Fibroblast of villous mesenchyme (primary cell): ENCODE measurements at regions not wholly inside any gene's neighbourhood (a gene's known extent, or its start where the extent isn't known, plus 50 kb on each side); places are given as distances from the start of the nearest gene placed in this dataset.

Experiments used
- DNase-seq: peaks from one replicate; pipeline ENCODE4 v3.0.0-alpha.2; 2010; ENCODE audit warnings: low read depth
- H3K4me3 ChIP-seq: 2 replicates; pipeline ENCODE4 v1.5.1; 2011; ENCODE audit warnings: low read depth, mild to moderate bottlenecking, low read length
- TF ChIP-seq, protein P1 (sequence below): IDR thresholded peaks from 2 replicates; pipeline ENCODE4 v1.5.1; 2012; ENCODE audit warnings: low read depth, mild to moderate bottlenecking, low read length; ENCODE audit not compliant: insufficient read depth

DNA sequence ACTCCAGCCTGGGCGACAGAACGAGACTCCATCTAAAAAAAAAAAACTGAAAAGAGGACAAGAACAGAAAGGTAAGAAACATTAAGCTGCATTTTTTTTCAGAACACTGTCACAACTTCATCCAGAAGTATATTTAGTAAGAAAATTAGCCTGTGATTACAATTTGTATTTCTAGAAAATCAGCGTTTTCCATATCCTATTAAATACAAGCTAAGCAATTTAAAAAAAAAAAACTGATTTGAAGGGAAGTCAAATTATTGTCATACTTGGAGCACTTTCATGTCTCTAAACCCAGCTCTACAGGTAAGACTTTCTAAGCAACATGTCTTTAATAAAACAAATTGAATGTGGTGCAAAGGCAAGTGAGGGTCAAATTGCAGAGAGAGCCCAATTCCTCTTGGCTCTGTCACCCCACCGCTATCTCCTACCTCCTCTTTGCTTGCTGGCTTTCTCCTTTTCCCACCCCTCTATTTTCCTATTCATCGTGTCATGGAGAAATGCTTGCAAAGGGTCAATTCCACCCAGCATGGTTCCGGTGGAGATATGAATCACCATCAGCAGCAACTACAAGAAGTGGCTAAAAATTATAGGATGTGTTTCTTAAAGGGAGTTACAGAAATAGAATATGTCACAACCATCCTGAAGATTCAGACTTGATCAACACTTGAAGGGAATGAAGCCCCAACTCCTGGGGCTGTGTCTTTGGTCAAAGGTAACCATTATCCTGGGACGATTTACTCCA lies 68.4 kb upstream of the BCL11A start:
- TF ChIP-seq, protein P1, sequence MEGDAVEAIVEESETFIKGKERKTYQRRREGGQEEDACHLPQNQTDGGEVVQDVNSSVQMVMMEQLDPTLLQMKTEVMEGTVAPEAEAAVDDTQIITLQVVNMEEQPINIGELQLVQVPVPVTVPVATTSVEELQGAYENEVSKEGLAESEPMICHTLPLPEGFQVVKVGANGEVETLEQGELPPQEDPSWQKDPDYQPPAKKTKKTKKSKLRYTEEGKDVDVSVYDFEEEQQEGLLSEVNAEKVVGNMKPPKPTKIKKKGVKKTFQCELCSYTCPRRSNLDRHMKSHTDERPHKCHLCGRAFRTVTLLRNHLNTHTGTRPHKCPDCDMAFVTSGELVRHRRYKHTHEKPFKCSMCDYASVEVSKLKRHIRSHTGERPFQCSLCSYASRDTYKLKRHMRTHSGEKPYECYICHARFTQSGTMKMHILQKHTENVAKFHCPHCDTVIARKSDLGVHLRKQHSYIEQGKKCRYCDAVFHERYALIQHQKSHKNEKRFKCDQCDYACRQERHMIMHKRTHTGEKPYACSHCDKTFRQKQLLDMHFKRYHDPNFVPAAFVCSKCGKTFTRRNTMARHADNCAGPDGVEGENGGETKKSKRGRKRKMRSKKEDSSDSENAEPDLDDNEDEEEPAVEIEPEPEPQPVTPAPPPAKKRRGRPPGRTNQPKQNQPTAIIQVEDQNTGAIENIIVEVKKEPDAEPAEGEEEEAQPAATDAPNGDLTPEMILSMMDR: no peak
- no peak overlapping the region for H3K4me3 ChIP-seq
- no peak for DNase-seq

DNA sequence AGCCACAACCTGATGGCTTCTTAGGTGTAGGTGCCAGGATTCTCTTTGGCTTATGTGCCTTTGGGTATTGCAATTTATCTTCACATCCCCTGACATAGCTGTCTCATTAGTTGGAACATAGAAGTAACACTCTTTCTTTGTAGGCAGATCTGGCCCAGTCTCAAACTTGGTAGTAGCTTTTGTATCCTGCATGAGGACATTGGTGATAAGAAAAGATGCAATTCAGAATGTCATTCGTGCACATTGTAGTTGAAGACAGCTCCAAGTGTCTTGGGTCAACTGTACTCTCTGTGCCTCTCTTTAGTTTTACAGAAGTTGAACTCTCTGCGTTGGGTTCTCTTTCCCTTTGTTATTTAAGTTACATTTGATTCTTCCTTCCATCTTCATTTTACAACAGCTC lies 69.6 kb upstream of the BCL11A start:
- TF ChIP-seq, protein P1: no peak
- no peak for DNase-seq
- no peak overlapping the region for H3K4me3 ChIP-seq

DNA sequence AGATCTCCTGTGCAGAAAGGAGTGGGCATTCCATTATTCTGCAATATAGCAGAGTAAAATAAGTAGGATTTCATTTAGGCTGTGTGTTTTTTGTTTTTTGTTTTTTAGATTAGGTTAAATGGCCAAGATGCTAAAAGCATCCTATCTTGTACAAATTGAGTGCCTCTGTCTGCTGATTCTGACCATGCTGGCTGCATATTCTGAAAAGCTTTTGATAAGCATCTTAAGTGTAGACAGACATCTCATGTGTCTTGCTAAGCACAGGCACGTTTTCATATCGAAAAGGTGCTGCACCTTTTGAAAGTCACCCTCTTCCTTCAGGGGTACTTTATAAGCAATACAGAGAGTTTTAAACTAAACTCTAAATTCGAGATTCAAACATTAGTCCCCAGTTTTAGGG lies 74.0 kb upstream of the BCL11A start:
- TF ChIP-seq, protein P1: no peak

DNA sequence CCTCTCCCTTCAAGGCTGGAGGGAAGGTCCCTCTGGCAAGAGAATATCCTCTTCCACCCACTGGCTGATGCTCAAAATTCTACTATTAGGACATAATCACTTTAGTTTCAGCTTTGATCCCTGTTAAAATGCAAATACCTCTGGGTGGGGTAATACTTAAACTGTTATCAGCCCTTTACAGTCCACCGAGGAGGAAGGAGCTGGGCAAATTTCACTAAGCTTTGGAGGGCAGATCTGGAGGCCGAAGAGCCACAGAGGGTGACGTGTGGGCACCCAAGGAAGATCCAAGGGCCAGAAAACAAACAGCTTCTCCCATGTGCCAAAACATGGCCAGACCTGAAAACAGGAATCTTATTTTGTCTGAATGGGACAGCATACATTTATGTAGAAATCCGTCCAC lies 74.6 kb upstream of the BCL11A start:
- TF ChIP-seq, protein P1: no peak
- no peak overlapping the region for H3K4me3 ChIP-seq
- DNase-seq: no peak

More for the DNA sequence above, 74.0 kb upstream of the BCL11A start:
- no peak overlapping the region for H3K4me3 ChIP-seq
- no peak for DNase-seq

DNA sequence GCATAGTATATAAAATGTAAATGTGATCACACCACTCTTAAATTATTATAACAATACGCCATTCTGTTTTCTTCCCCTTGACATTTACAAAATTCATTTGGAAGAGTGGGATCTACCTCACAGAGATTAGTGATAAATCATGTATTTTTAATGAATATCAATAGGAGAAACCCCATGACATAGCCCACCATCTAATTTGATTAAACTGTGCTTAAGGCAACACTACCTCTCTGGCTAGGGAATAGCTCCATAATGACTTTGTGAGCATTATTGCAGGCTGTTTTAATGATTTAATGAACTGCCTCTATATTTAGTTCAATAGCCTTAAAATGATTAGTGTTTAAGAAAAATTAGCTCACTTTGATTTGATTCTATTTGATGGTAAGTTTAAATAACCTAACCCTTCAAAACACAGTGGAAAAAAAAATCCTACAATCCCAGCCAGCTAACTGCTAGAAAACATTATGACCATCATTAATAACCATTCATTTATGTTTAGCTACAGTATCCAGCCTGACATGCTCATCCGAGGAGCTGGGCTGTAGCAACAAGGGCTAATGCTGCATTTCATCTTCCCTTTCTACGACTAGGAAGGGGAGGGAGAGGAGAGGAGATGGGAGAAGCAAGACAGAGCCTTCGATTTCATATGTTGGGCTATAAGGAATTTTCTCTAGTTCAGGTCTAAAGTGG lies 75.3 kb upstream of the BCL11A start:
- TF ChIP-seq, protein P1: no peak
- H3K4me3 ChIP-seq: no peak overlapping the region
- no peak for DNase-seq

DNA sequence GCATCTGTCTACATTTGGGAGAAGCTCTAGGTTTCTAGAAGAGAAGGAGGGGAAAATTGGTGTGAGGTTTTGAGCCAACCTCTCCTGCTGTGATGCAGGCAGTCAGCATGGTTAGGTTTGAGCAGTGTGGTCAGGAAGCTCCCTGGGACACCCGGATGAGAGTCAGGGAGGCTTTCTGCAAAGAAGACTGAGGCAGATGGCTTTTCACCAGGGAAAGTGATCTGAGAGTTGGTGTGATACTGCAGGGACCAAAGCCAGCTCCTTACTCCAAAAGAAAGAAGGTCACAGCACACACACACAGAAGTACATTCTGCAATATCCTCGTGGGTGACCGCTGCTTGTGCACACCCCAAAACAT lies 75.8 kb upstream of the BCL11A start:
- no peak for DNase-seq
- no peak overlapping the region for H3K4me3 ChIP-seq
- TF ChIP-seq, protein P1: no peak

DNA sequence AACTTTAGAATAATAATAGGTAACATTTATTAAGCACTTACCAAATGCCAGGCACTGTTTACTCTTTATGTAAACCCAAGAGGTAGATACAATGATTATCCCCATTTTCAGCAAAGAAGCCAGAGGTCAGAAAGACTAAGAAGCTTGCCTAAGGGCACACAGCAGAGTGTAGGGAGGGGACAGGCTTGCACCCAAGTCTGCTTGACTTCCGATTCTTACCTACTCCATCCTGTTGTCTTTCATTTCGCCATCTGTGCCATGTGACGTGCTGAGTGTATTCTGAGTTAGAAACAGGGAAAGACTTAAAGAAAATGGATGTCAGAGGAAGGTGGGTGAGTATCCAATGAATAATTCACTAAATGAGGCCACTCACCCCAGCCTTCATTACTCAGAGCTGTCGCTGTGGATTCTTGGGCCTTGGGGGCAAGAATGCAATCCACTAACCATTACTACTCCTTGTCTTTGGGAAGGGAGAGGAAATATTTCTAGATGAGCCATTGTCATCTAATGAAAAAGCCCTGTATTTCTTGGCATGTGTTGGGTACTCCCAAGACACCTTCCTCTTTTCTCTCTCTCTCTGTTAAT lies 76.4 kb upstream of the BCL11A start:
- DNase-seq: no peak
- TF ChIP-seq, protein P1: no peak
- H3K4me3 ChIP-seq: no peak overlapping the region
